ENCODE measurements at regions not wholly inside any gene's neighbourhood (a gene's known extent, or its start where the extent isn't known, plus 50 kb on each side); places are given as distances from the start of the nearest gene placed in this dataset.

- Mint-ChIP-seq H3K27ac (no peak overlapping the region), H3K27me3 (no peaks in the 10 kb centered on the region), H3K36me3 (no peaks in the 10 kb centered on the region), H3K4me3 (no peak overlapping the region), H3K9me3 (peaks cover 0 to 4% (median 0%) of the 10 kb centered on the region in 7 donors), H3K4me1 (no peaks in the 10 kb centered on the region)
- DNase-seq (no peak), ATAC-seq (ENCODE audit: low read depth in 2 of 2) (no peak)
Observed at GRCh38 chr2:226073496-226074160, 674.1 kb downstream of the NYAP2 start.

GRCh38 chr2:226066873-226067272 lies 667.4 kb downstream of the NYAP2 start:
- no peak for DNase-seq
- Mint-ChIP-seq H3K9me3 (peaks cover 0 to 4% (median 0%) of the 10 kb centered on the region in 7 donors), H3K36me3 (no peaks in the 10 kb centered on the region), H3K4me3 (no peak overlapping the region), H3K27ac (no peak overlapping the region), H3K27me3 (no peaks in the 10 kb centered on the region), H3K4me1 (no peaks in the 10 kb centered on the region)
- no peak for ATAC-seq (ENCODE audit: low read depth in 2 of 2)

GRCh38 chr2:226066391-226066790 lies 666.9 kb downstream of the NYAP2 start:
- H3K36me3 Mint-ChIP-seq = no peaks in the 10 kb centered on the region

DNA sequence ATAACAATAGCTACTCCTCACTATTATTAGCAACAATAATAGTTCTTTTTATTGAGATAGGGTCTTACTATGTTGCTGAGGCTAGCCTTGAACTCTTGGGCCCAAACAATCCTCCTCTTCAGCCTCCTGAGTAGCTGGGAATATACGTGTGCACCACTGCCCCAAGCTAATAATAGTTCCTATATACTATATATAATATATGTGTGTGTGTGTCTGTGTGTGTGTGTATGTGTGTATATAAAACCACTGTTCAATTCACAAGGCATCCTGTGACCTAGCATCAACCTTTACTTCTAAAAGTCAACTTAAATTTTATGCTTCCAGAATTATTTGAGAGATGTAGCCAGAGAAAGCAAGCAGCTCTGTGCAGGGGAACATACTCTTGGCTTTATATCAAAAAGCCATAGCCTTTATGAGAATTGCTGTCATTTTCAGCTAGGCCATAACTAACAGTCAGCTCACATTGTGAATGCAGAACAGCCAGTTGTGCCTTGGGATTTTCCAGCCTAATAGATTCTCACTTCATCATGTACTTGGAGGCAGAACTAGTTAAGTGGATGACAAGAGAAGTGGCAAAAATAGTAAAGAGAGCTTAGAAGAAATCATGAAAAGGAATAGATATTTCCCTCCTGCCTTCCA lies 665.5 kb downstream of the NYAP2 start:
- H3K36me3 Mint-ChIP-seq = no peaks in the 10 kb centered on the region
- ATAC-seq (ENCODE audit: low read depth in 2 of 2) = no peak
- H3K4me1 Mint-ChIP-seq = no peaks in the 10 kb centered on the region
- no peak overlapping the region for H3K4me3 Mint-ChIP-seq
- H3K27me3 Mint-ChIP-seq = peaks cover 0 to 4% (median 0%) of the 10 kb centered on the region in 3 donors
- no peak overlapping the region for H3K27ac Mint-ChIP-seq
- DNase-seq = no peak
- peaks cover 0 to 2% (median 0%) of the 10 kb centered on the region in 7 donors for H3K9me3 Mint-ChIP-seq

More at GRCh38 chr2:226066391-226066790, 666.9 kb downstream of the NYAP2 start:
- ATAC-seq (ENCODE audit: low read depth in 2 of 2) = no peak
- Mint-ChIP-seq H3K4me1 (no peaks in the 10 kb centered on the region), H3K4me3 (no peak overlapping the region), H3K27me3 (no peaks in the 10 kb centered on the region), H3K9me3 (peaks cover 0 to 4% (median 0%) of the 10 kb centered on the region in 7 donors), H3K27ac (no peak overlapping the region)
- DNase-seq = no peak

- Mint-ChIP-seq H3K4me3 (no peak overlapping the region), H3K36me3 (no peaks in the 10 kb centered on the region), H3K9me3 (peaks cover 0 to 2% (median 0%) of the 10 kb centered on the region in 7 donors), H3K27me3 (peaks cover 0 to 9% (median 7%) of the 10 kb centered on the region in 3 donors), H3K27ac (peak overlapping the region in 1 of 6 donors; percentile 16), H3K4me1 (no peaks in the 10 kb centered on the region)
- ATAC-seq (ENCODE audit: low read depth in 2 of 2) (no peak), DNase-seq (no peak)
Observed at GRCh38 chr2:226063704-226064440, 664.4 kb downstream of the NYAP2 start.

- Mint-ChIP-seq H3K27ac (no peak overlapping the region), H3K9me3 (no peaks in the 10 kb centered on the region), H3K27me3 (peaks cover 3 to 16% (median 7%) of the 10 kb centered on the region in 3 donors), H3K36me3 (no peaks in the 10 kb centered on the region), H3K4me3 (no peak overlapping the region), H3K4me1 (no peaks in the 10 kb centered on the region)
- ATAC-seq (ENCODE audit: low read depth in 2 of 2) = no peak
- no peak for DNase-seq
Observed at GRCh38 chr2:226059961-226060627, 660.6 kb downstream of the NYAP2 start.

DNA sequence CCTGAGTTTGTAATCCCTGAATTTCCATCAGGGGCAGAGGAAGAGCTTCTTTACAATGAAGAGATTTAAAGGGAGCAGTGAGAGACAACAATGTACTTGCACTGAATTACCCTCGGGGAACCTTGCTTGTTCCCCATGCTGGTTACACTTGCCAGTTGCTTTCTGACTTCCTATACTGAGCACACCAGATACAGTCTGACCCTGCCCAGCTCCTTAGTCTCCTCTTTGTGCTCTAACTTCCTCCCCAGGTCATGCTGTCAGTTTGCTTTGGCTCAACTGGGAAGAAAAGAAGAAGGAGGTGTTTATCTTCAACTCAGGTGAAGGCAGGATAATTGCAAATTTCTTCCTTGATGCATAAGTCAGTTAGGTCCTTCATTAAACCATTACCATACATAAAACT lies 658.4 kb downstream of the NYAP2 start:
- Mint-ChIP-seq H3K9me3 (no peaks in the 10 kb centered on the region), H3K36me3 (no peaks in the 10 kb centered on the region), H3K4me1 (no peaks in the 10 kb centered on the region), H3K27me3 (peaks cover 3 to 16% (median 7%) of the 10 kb centered on the region in 3 donors), H3K27ac (peak overlapping the region in 1 of 6 donors; percentile 29), H3K4me3 (no peak overlapping the region)
- ATAC-seq (ENCODE audit: low read depth in 2 of 2) = no peak
- no peak for DNase-seq

DNA sequence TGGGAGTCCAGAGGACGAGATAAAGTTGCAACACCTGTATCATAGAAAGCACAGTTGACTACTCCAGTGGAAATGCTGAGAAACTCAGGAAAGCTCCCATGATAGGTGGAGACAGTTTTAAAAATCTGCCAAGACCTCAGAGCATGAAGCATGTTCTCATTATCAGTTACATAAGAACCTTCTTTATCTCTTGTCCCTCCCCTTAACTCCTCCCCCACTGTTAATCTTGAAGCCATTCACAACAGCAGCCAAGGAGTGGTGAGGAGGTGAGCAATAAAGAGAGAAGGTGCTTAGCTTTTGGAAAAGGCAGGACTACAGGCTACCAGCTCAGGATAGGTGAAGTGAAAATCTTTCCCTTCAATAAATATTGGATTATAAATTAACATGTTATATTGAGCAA lies 657.9 kb downstream of the NYAP2 start:
- Mint-ChIP-seq H3K27ac (peak overlapping the region in 1 of 6 donors; percentile 29), H3K36me3 (no peaks in the 10 kb centered on the region), H3K9me3 (no peaks in the 10 kb centered on the region), H3K4me1 (no peaks in the 10 kb centered on the region), H3K27me3 (peaks cover 3 to 16% (median 7%) of the 10 kb centered on the region in 3 donors), H3K4me3 (no peak overlapping the region)
- no peak for ATAC-seq (ENCODE audit: low read depth in 2 of 2)
- no peak for DNase-seq

DNA sequence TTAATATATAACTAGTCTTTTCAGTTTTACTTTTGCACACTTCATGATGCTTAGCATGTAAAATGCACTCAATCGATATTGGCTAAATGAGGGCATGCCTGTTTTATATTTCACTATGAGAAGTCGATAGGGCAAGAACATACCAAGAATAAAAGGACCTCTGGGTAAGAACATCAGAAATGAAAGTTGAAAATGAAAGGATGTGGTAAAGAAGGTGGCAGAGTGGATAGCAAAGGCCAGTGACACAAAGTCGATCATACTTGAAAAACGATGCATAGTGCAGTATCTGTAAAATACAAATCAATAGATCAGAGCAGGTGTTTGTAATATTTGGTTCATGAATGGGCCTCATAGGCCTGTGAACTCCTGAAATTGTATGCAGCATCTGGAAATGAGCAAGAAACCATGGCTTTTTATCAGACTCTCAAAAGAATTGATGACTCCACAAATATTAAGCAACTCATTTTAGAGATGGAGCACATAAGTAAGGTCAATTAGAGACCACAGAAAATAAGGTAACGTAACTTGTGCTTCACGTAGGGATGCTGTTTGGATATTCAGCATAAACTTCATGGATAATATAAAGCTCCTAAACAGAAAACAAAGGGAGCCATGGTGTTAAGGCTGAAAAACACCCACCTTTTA lies 653.4 kb downstream of the NYAP2 start:
- H3K4me3 Mint-ChIP-seq = no peak overlapping the region
- peaks cover 0 to 6% (median 3%) of the 10 kb centered on the region in 3 donors for H3K27me3 Mint-ChIP-seq
- no peaks in the 10 kb centered on the region for H3K4me1 Mint-ChIP-seq
- H3K36me3 Mint-ChIP-seq = no peaks in the 10 kb centered on the region
- ATAC-seq (ENCODE audit: low read depth in 2 of 2) = no peak
- no peak overlapping the region for H3K27ac Mint-ChIP-seq
- no peak for DNase-seq
- H3K9me3 Mint-ChIP-seq = no peaks in the 10 kb centered on the region

DNA sequence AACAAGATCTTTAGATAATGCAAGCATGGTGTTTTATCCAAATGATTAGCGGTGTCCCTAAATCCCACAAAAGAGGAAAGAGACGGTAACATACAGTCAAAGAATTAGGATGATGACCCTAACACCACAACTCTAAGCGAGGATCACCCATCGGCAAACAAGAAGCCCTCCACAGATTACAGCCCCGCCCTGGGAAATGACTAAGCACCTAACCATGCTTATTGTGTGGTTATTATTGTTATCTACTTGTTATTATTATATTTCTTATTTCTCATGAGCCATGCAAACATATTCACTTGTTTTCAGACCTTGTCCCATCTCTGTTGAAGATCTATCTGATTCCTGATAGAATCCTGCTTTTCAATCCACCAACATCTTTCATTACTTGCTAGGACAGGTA lies 651.3 kb downstream of the NYAP2 start:
- DNase-seq (no peak), ATAC-seq (ENCODE audit: low read depth in 2 of 2) (no peak)
- Mint-ChIP-seq H3K4me1 (no peaks in the 10 kb centered on the region), H3K27ac (no peak overlapping the region), H3K27me3 (peaks cover 0 to 3% (median 0%) of the 10 kb centered on the region in 3 donors), H3K9me3 (no peaks in the 10 kb centered on the region), H3K4me3 (no peak overlapping the region), H3K36me3 (no peaks in the 10 kb centered on the region)

GRCh38 chr2:226048611-226049010 lies 649.1 kb downstream of the NYAP2 start:
- no peak for ATAC-seq (ENCODE audit: low read depth in 2 of 2)
- H3K4me1 Mint-ChIP-seq = no peaks in the 10 kb centered on the region

DNA sequence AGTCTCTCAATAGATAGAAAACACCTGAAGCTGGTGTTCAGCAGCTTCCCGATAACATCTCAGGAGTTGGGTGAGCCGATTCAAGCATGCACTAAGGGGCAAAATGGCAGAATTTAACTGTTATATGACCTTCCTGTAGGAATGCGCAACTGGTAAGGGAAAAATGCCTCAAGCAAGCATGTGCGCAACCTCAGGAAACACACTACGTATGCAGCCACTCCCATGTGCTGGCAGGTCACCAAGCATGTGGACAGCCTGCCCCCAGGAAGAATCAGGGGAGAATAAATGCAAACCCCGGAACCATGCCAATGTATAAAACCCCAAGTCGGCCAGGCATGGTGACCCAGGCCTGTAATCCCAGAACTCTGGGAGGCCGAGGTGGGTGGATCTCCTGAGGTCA lies 645.6 kb downstream of the NYAP2 start:
- no peaks in the 10 kb centered on the region for H3K4me1 Mint-ChIP-seq
- no peaks in the 10 kb centered on the region for H3K9me3 Mint-ChIP-seq
- H3K4me3 Mint-ChIP-seq = no peak overlapping the region
- peaks cover 0 to 7% (median 7%) of the 10 kb centered on the region in 3 donors for H3K27me3 Mint-ChIP-seq
- no peak overlapping the region for H3K27ac Mint-ChIP-seq
- no peak for ATAC-seq (ENCODE audit: low read depth in 2 of 2)
- no peak for DNase-seq
- no peaks in the 10 kb centered on the region for H3K36me3 Mint-ChIP-seq

More at GRCh38 chr2:226048611-226049010, 649.1 kb downstream of the NYAP2 start:
- DNase-seq = no peak
- peaks cover 0 to 7% (median 3%) of the 10 kb centered on the region in 3 donors for H3K27me3 Mint-ChIP-seq
- H3K36me3 Mint-ChIP-seq = no peaks in the 10 kb centered on the region
- no peak overlapping the region for H3K27ac Mint-ChIP-seq
- H3K4me3 Mint-ChIP-seq = no peak overlapping the region
- no peaks in the 10 kb centered on the region for H3K9me3 Mint-ChIP-seq

- Mint-ChIP-seq H3K27me3 (peaks cover under 1 to 7% (median 4%) of the 10 kb centered on the region in 3 donors), H3K4me1 (no peaks in the 10 kb centered on the region), H3K27ac (no peak overlapping the region), H3K9me3 (peaks cover 0 to 2% (median 0%) of the 10 kb centered on the region in 7 donors), H3K36me3 (no peaks in the 10 kb centered on the region), H3K4me3 (no peak overlapping the region)
- ATAC-seq (ENCODE audit: low read depth in 2 of 2) = no peak
- no peak for DNase-seq
Observed at GRCh38 chr2:226040344-226040900, 640.9 kb downstream of the NYAP2 start.

All from naive B cell (primary cell).